Testis (tissue), 2 donors: ENCODE measurements at regions not wholly inside any gene's neighbourhood (a gene's known extent, or its start where the extent isn't known, plus 50 kb on each side); places are given as distances from the start of the nearest gene placed in this dataset.

Experiments used
- CTCF ChIP-seq, 3 experiments: fragments of 450-650 bp in 2 of 3; fragments of 200-600 bp in 1 of 3; sonication (generic) in 1 of 3; IDR thresholded peaks; one replicate each; pipeline ENCODE4 v1.5.1; 2016 to 2019; ENCODE audit warnings: antibody characterized with exemption in 3 of 3, mild to moderate bottlenecking in 2 of 3, moderate library complexity in 1 of 3
- POLR2A ChIP-seq: fragments of 450-650 bp; IDR thresholded peaks from one replicate; pipeline ENCODE4 v1.6.1; 2017; ENCODE audit warnings: antibody characterized with exemption, mild to moderate bottlenecking, moderate library complexity

- no peak for TF ChIP-seq POLR2A
- no peak for TF ChIP-seq CTCF (IDR thresholded peaks at IDR 0.05)
Observed at GRCh38 chr13:50352720-50353480, 337.7 kb downstream of the KCNRG start.
